Adrenal gland (tissue), 5 donors: ENCODE measurements at regions not wholly inside any gene's neighbourhood (a gene's known extent, or its start where the extent isn't known, plus 50 kb on each side); places are given as distances from the start of the nearest gene placed in this dataset.

Experiments used
- CTCF ChIP-seq, 6 experiments: fragments of 450-650 bp in 4 of 6; fragments of 200-600 bp in 2 of 6; sonication (generic) in 1 of 6; IDR thresholded peaks; 1 replicate in 5 of 6; 2 replicates in 1 of 6; pipeline versions ENCODE4 v1.5.1 to v1.8.0; 2016 to 2021; ENCODE audit warnings: antibody characterized with exemption in 6 of 6, mild to moderate bottlenecking in 2 of 6, moderate library complexity in 1 of 6
- POLR2A ChIP-seq, 2 donors: fragments of 450-650 bp; IDR thresholded peaks; one replicate each; pipeline ENCODE4 v1.6.1; 2017; ENCODE audit warnings: antibody characterized with exemption in 2 of 2, mild to moderate bottlenecking in 2 of 2, moderate library complexity in 1 of 2
- donor health status: DM: no; HTN: no; CAD: no.

GRCh38 chr18:46260879-46261143, 156.6 kb downstream of the HAUS1 start:
- TF ChIP-seq CTCF (IDR thresholded peaks at IDR 0.05) = no peak
- no peak for TF ChIP-seq POLR2A (IDR thresholded peaks at IDR 0.05)
